ENCODE measurements at regions not wholly inside any gene's neighbourhood (a gene's known extent, or its start where the extent isn't known, plus 50 kb on each side); places are given as distances from the start of the nearest gene placed in this dataset.
"Not testable (repeated sequence)": the region's sequence is repeated elsewhere in the genome, so short reads cannot be mapped to it uniquely, and the experiment has no call there.

DNA sequence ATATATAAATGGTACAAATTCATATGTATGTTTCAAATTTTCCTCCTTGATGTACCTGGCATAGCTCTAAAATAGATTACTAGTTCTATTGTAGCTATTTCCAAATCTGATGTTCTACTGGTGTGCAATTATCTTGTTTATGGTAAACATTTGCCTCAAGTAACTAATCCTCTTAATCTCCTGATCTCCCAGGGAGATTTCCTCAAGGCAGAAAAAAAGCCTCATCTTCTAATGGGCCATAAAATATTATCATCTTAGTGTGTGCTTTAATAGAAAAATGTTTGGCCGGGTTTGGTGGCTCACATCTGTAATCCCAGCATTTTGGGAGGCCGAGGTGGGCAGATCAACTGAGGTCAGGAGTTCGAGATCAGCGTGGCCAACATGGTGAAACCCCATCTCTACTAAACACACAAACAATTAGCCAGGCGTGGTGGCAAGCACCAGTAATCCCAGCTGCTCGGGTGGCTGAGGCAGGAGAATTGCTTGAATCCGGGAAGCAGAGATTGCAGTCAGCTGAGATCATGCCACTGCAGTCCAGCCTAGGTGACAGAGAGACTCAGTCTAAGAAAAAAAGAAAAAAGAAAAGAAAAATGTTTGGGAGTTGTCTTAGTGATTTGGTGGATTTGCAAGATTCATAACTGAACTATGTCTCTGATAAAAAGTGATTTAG is 498.9 kb upstream of the SLITRK5 start:
- H3K36me3 ChIP-seq (ENCODE audit: control insufficient read depth, insufficient read depth, low read length): no peaks in the 10 kb centered on the region
- 77 to 78% methylated on average over 7 of the region's 7 CpGs for WGBS, 2 experiments

DNA sequence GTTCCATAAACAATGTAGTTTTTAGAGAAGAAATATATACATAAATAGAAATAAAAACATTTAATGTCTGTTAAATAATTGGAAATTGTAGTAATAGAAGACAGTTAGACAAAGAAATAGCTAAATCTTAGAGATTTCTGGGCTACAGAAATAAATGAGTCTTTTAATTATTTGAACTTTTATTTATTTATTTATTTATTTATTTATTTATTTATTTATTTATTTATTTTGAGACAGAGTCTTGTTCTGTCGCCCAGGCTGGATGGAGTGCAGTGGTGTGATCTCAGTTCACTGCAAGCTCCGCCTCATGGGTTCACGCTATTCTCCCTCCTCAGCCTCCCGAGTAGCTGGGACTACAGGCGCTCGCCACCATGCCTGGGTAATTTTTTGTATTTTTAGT is 486.0 kb upstream of the SLITRK5 start:
- not testable (repeated sequence) for H3K27ac ChIP-seq (ENCODE audit: insufficient read depth, low read depth, low read length, poor library complexity, severe bottlenecking); H3K9me3 ChIP-seq (ENCODE audit: control insufficient read depth, low read length); H3K4me3 ChIP-seq (ENCODE audit: insufficient read depth, low read depth, low read length); H3K4me1 ChIP-seq (ENCODE audit: control insufficient read depth, insufficient read depth, low read length); H3K27me3 ChIP-seq (ENCODE audit: control insufficient read depth, insufficient read depth, low read length, poor library complexity, severe bottlenecking); H3K36me3 ChIP-seq (ENCODE audit: control insufficient read depth, insufficient read depth, low read length)
- WGBS, 2 experiments: 94 to 95% methylated on average over 6 of the region's 6 CpGs

More for the DNA sequence above, 498.9 kb upstream of the SLITRK5 start:
- H3K4me1 ChIP-seq (ENCODE audit: control insufficient read depth, insufficient read depth, low read length): no peaks in the 10 kb centered on the region
- H3K27me3 ChIP-seq (ENCODE audit: control insufficient read depth, insufficient read depth, low read length, poor library complexity, severe bottlenecking): no peaks in the 10 kb centered on the region
- no peaks in the 10 kb centered on the region for H3K9me3 ChIP-seq (ENCODE audit: control insufficient read depth, low read length)
- H3K27ac ChIP-seq (ENCODE audit: insufficient read depth, low read depth, low read length, poor library complexity, severe bottlenecking): no peak overlapping the region
- no peak overlapping the region for H3K4me3 ChIP-seq (ENCODE audit: insufficient read depth, low read depth, low read length)

DNA sequence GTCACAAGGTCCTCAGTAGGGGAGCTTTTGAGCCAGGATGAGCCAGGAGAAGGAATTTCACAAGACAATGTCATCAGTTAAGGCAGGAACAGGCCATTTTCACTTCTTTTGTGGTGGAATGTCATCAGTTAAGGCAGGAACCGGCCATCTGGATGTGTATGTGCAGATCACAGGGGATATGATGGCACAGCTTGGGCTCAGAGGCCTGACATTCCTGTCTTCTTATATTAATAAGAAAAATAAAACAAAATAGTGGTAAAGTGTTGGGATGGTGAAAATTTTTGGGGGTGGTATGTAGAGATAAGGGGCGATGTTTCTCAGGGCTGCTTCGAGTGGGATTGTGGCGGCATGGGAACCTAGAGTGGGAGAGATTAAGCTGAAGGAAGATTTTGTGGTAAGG is 484.5 kb upstream of the SLITRK5 start:
- H3K9me3 ChIP-seq (ENCODE audit: control insufficient read depth, low read length); H3K27ac ChIP-seq (ENCODE audit: insufficient read depth, low read depth, low read length, poor library complexity, severe bottlenecking): not testable (repeated sequence)
- WGBS, 2 experiments: 60 to 67% methylated on average over 3 to 4 of the region's 4 CpGs

DNA sequence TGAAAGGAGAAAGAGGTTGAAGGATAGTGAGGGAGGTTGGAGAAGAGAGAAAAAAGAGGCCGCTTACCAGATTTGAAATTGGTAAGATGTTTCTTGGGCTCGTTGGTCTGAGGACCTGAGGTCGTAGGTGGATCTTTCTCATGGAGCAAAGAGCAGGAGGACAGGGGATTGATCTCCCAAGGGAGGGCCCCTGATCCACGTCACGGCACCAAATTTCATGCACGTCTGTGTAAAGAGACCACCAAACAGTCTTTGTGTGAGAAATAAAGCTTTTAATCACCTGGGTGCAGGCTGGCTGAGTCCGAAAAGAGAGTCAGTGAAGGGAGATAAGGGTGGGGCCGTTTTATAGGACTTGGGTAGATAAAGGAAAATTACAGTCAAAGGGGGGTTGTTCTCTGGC is 479.7 kb upstream of the SLITRK5 start:
- H3K27ac ChIP-seq (ENCODE audit: insufficient read depth, low read depth, low read length, poor library complexity, severe bottlenecking); H3K9me3 ChIP-seq (ENCODE audit: control insufficient read depth, low read length); H3K4me1 ChIP-seq (ENCODE audit: control insufficient read depth, insufficient read depth, low read length); H3K4me3 ChIP-seq (ENCODE audit: insufficient read depth, low read depth, low read length); H3K36me3 ChIP-seq (ENCODE audit: control insufficient read depth, insufficient read depth, low read length); H3K27me3 ChIP-seq (ENCODE audit: control insufficient read depth, insufficient read depth, low read length, poor library complexity, severe bottlenecking): not testable (repeated sequence)
- WGBS, 2 experiments: 76 to 85% methylated on average over 6 of the region's 8 CpGs

More for the DNA sequence above, 484.5 kb upstream of the SLITRK5 start:
- not testable (repeated sequence) for H3K4me3 ChIP-seq (ENCODE audit: insufficient read depth, low read depth, low read length); H3K4me1 ChIP-seq (ENCODE audit: control insufficient read depth, insufficient read depth, low read length); H3K36me3 ChIP-seq (ENCODE audit: control insufficient read depth, insufficient read depth, low read length); H3K27me3 ChIP-seq (ENCODE audit: control insufficient read depth, insufficient read depth, low read length, poor library complexity, severe bottlenecking)

DNA sequence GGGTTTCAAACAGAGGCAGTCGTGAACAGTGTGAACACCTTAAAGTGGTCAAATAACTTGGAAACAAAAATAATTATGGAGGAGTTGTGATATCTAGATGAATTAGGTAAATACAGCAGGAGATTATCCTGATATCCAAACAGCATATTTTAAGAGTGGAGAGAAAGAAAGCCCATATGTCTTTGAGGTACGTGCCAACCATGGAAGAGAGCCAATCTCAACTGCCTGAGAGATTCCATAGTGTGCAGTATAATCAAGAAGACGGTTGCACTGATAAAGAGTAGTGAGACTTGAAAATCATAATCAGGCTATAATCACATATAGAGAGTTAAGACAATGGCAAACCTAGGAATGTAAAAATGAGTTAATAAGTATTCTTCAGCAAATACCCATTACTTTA is 472.8 kb upstream of the SLITRK5 start:
- Histone ChIP-seq H3K27ac (ENCODE audit: insufficient read depth, low read depth, low read length, poor library complexity, severe bottlenecking) (no peak overlapping the region), H3K4me3 (ENCODE audit: insufficient read depth, low read depth, low read length) (no peak overlapping the region), H3K9me3 (ENCODE audit: control insufficient read depth, low read length) (no peaks in the 10 kb centered on the region), H3K4me1 (ENCODE audit: control insufficient read depth, insufficient read depth, low read length) (no peaks in the 10 kb centered on the region), H3K36me3 (ENCODE audit: control insufficient read depth, insufficient read depth, low read length) (no peaks in the 10 kb centered on the region), H3K27me3 (ENCODE audit: control insufficient read depth, insufficient read depth, low read length, poor library complexity, severe bottlenecking) (no peaks in the 10 kb centered on the region)
- 94 to 96% methylated on average over 3 of the region's 3 CpGs for WGBS, 2 experiments

DNA sequence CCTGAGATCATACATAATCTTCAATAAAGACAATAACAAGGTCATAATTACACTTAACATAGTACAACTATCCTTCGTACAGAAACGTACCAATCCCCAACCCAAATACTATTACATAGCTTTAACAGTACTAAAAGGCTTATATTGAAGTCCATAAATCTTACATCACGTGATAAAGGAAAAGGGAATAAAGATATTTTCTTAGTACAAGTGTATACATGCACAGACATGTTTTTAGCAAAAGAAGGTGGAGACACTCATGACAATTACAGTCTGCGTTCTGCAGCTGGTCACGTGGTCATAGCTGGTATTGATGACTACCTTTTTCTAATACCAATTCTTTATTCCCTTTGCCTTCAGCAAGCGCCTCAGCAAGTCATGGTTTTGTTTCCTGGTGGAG is 464.5 kb upstream of the SLITRK5 start:
- no peaks in the 10 kb centered on the region for H3K36me3 ChIP-seq (ENCODE audit: control insufficient read depth, insufficient read depth, low read length)

DNA sequence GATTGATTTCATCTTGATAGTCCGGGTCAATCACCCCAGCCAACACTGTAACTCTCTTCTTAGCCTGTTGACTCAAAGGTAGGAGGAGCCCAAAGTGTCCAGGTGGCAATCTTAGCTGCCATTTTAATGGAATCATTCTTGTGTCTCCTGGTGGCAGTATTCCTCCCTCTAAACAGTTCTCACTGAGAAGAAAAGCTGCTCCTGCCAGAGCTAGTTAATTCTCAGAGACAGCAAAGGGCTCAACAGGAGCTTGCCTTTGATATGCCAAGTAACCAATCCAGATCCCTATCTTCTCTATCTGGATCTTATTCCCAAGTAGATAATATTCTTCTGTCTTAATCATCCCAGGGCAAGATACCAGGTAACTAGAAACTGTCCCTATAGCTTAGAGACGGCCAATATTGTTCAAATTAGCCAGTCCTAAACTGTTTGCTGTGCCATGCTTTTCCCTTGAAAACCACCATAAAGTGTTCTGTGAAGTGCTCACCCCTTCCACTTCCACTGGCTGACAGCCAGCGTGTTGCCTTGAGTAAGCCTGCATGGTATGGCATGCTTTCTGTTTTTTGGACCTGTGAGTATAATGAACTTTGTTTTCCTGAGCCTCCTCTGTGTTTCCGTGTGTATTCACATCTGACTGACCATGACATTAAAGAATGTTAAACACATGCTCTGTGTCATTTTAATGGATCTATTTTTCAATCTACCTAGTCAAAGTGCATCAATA is 463.7 kb upstream of the SLITRK5 start:
- H3K36me3 ChIP-seq (ENCODE audit: control insufficient read depth, insufficient read depth, low read length): no peaks in the 10 kb centered on the region
- no peaks in the 10 kb centered on the region for H3K27me3 ChIP-seq (ENCODE audit: control insufficient read depth, insufficient read depth, low read length, poor library complexity, severe bottlenecking)
- 77 to 79% methylated on average over 4 of the region's 4 CpGs for WGBS, 2 experiments
- H3K27ac ChIP-seq (ENCODE audit: insufficient read depth, low read depth, low read length, poor library complexity, severe bottlenecking): no peak overlapping the region
- H3K4me1 ChIP-seq (ENCODE audit: control insufficient read depth, insufficient read depth, low read length): no peaks in the 10 kb centered on the region
- no peaks in the 10 kb centered on the region for H3K9me3 ChIP-seq (ENCODE audit: control insufficient read depth, low read length)
- H3K4me3 ChIP-seq (ENCODE audit: insufficient read depth, low read depth, low read length): no peak overlapping the region

More for the DNA sequence above, 464.5 kb upstream of the SLITRK5 start:
- Histone ChIP-seq H3K27me3 (ENCODE audit: control insufficient read depth, insufficient read depth, low read length, poor library complexity, severe bottlenecking) (no peaks in the 10 kb centered on the region), H3K27ac (ENCODE audit: insufficient read depth, low read depth, low read length, poor library complexity, severe bottlenecking) (no peak overlapping the region), H3K4me3 (ENCODE audit: insufficient read depth, low read depth, low read length) (no peak overlapping the region), H3K9me3 (ENCODE audit: control insufficient read depth, low read length) (no peaks in the 10 kb centered on the region), H3K4me1 (ENCODE audit: control insufficient read depth, insufficient read depth, low read length) (no peaks in the 10 kb centered on the region)
- WGBS, 2 experiments: 93 to 97% methylated on average over 6 of the region's 6 CpGs

DNA sequence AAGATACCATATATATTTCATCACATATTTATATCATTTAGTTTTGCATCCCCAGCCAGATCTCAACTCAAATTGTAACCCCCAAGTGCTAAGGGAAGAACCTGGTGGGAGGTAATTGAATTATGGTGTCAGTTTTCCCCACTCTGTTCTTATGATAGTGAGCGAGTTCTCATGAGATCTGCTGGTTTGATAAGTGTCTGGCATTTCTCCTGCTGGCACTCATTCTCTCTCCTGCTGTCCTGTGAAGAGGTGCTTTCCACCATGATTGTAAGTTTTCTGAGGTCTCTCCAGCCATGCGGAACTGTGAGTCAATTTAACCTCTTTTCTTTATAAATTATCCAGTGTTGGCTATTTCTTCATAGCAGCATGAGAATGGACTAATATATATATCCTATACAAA is 462.5 kb upstream of the SLITRK5 start:
- H3K27me3 ChIP-seq (ENCODE audit: control insufficient read depth, insufficient read depth, low read length, poor library complexity, severe bottlenecking): no peaks in the 10 kb centered on the region
- no peaks in the 10 kb centered on the region for H3K4me1 ChIP-seq (ENCODE audit: control insufficient read depth, insufficient read depth, low read length)
- no peak overlapping the region for H3K4me3 ChIP-seq (ENCODE audit: insufficient read depth, low read depth, low read length)
- no peak overlapping the region for H3K27ac ChIP-seq (ENCODE audit: insufficient read depth, low read depth, low read length, poor library complexity, severe bottlenecking)
- 93 to 94% methylated on average over 1 of the region's 2 CpGs for WGBS, 2 experiments
- H3K36me3 ChIP-seq (ENCODE audit: control insufficient read depth, insufficient read depth, low read length): no peaks in the 10 kb centered on the region
- no peaks in the 10 kb centered on the region for H3K9me3 ChIP-seq (ENCODE audit: control insufficient read depth, low read length)

DNA sequence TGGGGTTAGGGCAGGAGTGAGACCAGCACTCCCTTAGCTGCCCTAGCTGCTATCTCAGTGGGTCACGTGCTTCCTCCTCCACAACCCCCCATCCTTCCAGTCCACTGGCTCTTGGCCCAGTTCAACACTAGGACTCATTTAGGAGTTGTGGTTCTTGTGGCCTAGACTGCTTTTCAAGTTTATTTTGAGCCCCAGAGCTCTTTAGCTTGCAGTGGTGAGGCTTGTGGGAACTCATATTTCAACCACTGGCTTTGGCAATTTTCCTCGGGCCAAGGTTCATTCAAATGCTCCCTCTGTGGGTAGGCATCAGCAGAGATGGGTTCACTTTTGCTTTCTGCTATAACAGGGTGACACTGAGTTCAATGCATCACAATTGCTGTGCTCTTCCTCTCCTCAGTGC is 436.2 kb upstream of the SLITRK5 start:
- Histone ChIP-seq H3K36me3 (ENCODE audit: control insufficient read depth, insufficient read depth, low read length) (no peaks in the 10 kb centered on the region), H3K9me3 (ENCODE audit: control insufficient read depth, low read length) (no peaks in the 10 kb centered on the region), H3K4me1 (ENCODE audit: control insufficient read depth, insufficient read depth, low read length) (no peaks in the 10 kb centered on the region), H3K27ac (ENCODE audit: insufficient read depth, low read depth, low read length, poor library complexity, severe bottlenecking) (no peak overlapping the region), H3K4me3 (ENCODE audit: insufficient read depth, low read depth, low read length) (no peak overlapping the region), H3K27me3 (ENCODE audit: control insufficient read depth, insufficient read depth, low read length, poor library complexity, severe bottlenecking) (no peaks in the 10 kb centered on the region)
- 88 to 91% methylated on average over 2 of the region's 2 CpGs for WGBS, 2 experiments

DNA sequence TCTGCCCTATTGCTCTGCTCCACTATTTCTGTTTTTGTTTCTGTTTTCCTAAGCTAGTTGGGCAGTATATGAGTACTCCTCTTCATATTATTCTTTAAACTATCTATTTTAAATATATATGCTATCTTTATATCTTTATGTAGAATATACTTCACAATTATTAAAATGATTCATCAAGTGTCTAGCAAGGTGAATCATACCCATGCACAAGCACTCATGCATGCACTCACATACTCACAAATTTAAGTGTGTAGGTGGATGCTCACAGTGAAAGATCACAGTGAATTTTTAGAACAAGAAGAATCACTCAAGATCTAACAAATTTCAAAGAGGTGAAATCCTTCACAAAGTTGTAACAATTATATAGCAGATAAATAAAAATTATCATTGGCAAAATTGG is 435.6 kb upstream of the SLITRK5 start:
- Histone ChIP-seq H3K27ac (ENCODE audit: insufficient read depth, low read depth, low read length, poor library complexity, severe bottlenecking) (no peak overlapping the region), H3K4me3 (ENCODE audit: insufficient read depth, low read depth, low read length) (no peak overlapping the region), H3K27me3 (ENCODE audit: control insufficient read depth, insufficient read depth, low read length, poor library complexity, severe bottlenecking) (no peaks in the 10 kb centered on the region), H3K4me1 (ENCODE audit: control insufficient read depth, insufficient read depth, low read length) (no peaks in the 10 kb centered on the region), H3K36me3 (ENCODE audit: control insufficient read depth, insufficient read depth, low read length) (no peaks in the 10 kb centered on the region), H3K9me3 (ENCODE audit: control insufficient read depth, low read length) (no peaks in the 10 kb centered on the region)

Measured in ectodermal cell (in vitro differentiated cells).